ENCODE measurements at regions not wholly inside any gene's neighbourhood (a gene's known extent, or its start where the extent isn't known, plus 50 kb on each side); places are given as distances from the start of the nearest gene placed in this dataset.

GRCh38 chr6:133097208-133097607, 143.9 kb upstream of the EYA4 start:
- Histone ChIP-seq H4K8ac (replicated peaks; ENCODE audit: insufficient read length, low read depth, low read length) (no peak overlapping the region), H3K4ac (ENCODE audit: low read depth, low read length) (no peak overlapping the region), H3K79me1 (ENCODE audit: insufficient read depth, low read depth, low read length, poor library complexity, severe bottlenecking) (no peaks in the 10 kb centered on the region), H2BK12ac (ENCODE audit: insufficient read length, low read depth, low read length) (no peak overlapping the region), H3K79me2 (ENCODE audit: insufficient read depth, low read length) (no peaks in the 10 kb centered on the region), H4K5ac (ENCODE audit: insufficient read length, low read depth, low read length) (no peak overlapping the region), H2AFZ (ENCODE audit: low read length) (no peak overlapping the region), H2BK15ac (ENCODE audit: low read depth, low read length) (no peak overlapping the region), H4K91ac (ENCODE audit: insufficient read length, low read depth, low read length) (no peak overlapping the region), H3K18ac (ENCODE audit: insufficient read length, low read depth, low read length) (no peak overlapping the region), H3K9me3 (ENCODE audit: control insufficient read depth, low read depth, low read length) (no peaks in the 10 kb centered on the region), H3K23me2 (ENCODE audit: insufficient read length, low read depth, low read length, poor library complexity, severe bottlenecking) (no peaks in the 10 kb centered on the region), H2BK20ac (ENCODE audit: low read depth, low read length, poor library complexity, severe bottlenecking) (no peak overlapping the region), H4K20me1 (ENCODE audit: control insufficient read depth, insufficient read depth, insufficient read length) (no peaks in the 10 kb centered on the region), H3K56ac (ENCODE audit: insufficient read length, low read depth, low read length) (no peak overlapping the region), H3K27ac (ENCODE audit: insufficient read length, low read depth, low read length) (no peak overlapping the region), H2BK120ac (ENCODE audit: low read depth, low read length, poor library complexity, severe bottlenecking) (no peak overlapping the region), H2AK5ac (ENCODE audit: insufficient read length, low read length) (no peak overlapping the region), H3K14ac (ENCODE audit: insufficient read depth, low read length) (no peak overlapping the region), H2BK5ac (ENCODE audit: insufficient read length, low read length) (no peak overlapping the region), H3K9ac (ENCODE audit: extremely low read depth, insufficient read length, low read length) (no peak overlapping the region), H3K4me2 (ENCODE audit: insufficient read depth, insufficient read length, low read length) (no peak overlapping the region), H3K23ac (ENCODE audit: insufficient read length, low read depth, low read length) (no peak overlapping the region), H3K4me1 (ENCODE audit: insufficient read depth, low read length) (no peaks in the 10 kb centered on the region), H3K27me3 (ENCODE audit: insufficient read depth, low read length) (no peaks in the 10 kb centered on the region), H3T11ph (ENCODE audit: low read length) (no peak overlapping the region)
- Mint-ChIP-seq H3K4me3 (no peak overlapping the region), H3K27me3 (ENCODE audit: low read depth) (no peaks in the 10 kb centered on the region), H3K36me3 (ENCODE audit: insufficient read depth in 1 of 3, low read depth in 3 of 3) (no peaks in the 10 kb centered on the region), H3K4me1 (peaks cover 10 to 15% of the 10 kb centered on the region in 2 experiments), H3K27ac (no peak overlapping the region; a peak in 1 of 7 replicates), H3K9me3 (no peaks in the 10 kb centered on the region)
- no peak for DNase-seq
- WGBS (ENCODE audit: extremely low coverage, insufficient read length, low lambda C conversion rate), result no CpG with 5 or more reads among the region's 1 CpG
- TF ChIP-seq CTCF (conservative IDR thresholded peaks at IDR 0.05), result no peak
